ENCODE measurements at regions not wholly inside any gene's neighbourhood (a gene's known extent, or its start where the extent isn't known, plus 50 kb on each side); places are given as distances from the start of the nearest gene placed in this dataset.
A peak's percentile ranks its signal among the peaks of the same experiment; 100 is the strongest.
"Not testable (repeated sequence)": the region's sequence is repeated elsewhere in the genome, so short reads cannot be mapped to it uniquely, and the experiment has no call there.

DNA sequence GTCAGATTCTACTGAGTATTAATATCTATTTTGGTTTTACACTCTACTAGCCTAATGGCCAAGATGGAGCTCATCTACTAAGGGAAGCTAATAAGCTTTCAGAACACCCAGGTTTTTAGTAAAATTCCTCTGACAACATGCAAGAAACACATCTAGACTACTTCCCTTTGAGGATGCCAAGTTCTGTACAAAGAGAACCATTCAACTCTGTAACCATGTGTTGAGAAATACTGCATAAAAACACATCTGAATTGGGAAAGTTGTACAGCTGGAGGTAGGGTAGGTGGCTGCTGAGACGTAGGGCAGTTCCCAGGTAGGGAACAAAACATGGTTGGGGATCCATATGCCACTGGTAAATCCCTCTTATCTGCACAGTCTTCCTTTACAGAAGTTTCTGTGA is 66.2 kb downstream of the SC5D start:
- no peak for DNase-seq (ENCODE audit: low read depth)

DNA sequence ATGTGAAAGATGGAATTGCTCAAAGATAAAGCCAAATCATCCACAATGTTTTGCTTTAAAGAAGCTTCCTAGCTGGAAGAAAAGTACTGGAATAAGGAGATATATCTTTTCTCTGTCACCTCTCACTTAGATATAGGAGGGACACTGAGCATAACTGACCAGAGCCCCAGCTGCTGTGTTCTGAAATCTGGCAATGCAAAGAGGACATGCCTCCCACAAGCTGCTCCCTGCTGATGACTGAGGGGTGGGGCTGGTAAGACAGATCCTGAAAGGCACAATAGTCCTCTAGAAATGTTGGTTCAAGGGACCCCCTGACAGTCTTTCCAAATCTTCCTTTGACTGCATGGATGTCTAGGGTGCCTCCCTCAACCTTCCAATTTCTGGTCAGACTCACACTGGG is 67.0 kb downstream of the SC5D start:
- no peak for DNase-seq (ENCODE audit: low read depth)

DNA sequence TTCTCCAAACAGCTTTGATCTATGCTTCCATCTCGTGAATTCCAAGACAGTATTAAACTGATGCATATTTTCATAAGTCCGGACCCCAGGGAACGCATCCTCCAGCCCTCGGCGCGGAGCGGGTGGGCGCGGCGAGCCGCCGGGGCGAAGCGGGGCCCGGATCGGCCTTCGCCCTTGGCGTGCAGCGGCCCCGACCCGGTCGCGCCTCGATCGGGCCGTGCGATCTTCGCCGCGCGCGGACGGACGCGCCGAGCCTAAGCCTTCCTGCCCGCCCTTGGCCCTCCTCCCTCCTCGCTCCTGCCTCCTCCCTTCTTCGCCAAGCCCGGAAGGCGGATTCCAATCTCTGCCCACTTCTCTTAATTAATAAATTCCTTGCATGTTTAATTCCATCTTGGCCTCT is 70.4 kb downstream of the SC5D start:
- DNase-seq (ENCODE audit: low read depth): not testable (repeated sequence)

DNA sequence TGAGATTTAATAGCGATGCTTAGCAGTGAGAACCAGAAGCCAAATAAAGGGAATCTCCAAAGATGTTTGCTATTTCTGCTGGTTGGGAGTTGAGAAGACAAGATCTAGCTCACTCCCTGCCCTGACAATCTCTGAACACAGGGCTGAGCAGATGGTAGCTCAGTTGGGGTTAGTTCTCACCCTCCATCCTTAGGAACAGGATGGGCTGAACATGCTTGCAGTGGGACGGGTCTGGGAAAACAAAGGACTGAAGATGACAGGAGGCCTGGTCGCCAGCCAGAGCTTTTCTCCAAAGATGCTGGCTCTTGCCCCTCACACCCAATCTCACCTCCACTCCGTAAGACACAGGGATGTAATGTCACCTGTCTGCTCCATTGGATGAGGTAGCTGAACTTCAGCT is 72.7 kb downstream of the SC5D start:
- DNase-seq (ENCODE audit: low read depth): no peak

DNA sequence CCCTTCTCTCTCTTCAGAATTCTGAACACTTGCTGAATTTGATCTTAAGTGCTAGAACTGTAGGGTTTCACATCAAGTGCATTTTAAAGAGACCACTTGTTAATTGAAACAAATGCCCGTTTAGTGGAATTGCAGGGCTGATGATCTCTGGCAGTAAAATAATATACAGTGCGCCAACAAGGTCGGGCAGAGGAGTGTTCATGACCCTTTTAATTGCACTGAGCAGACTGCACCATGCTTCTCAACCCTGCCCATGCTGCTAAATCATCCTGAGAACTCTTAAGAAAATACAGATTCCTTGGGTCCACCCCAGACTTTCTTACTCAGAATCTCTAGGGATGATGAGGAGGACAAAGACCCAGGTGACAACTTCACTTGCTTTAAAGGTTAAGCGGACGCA is 73.5 kb downstream of the SC5D start:
- DNase-seq (ENCODE audit: low read depth): no peak

DNA sequence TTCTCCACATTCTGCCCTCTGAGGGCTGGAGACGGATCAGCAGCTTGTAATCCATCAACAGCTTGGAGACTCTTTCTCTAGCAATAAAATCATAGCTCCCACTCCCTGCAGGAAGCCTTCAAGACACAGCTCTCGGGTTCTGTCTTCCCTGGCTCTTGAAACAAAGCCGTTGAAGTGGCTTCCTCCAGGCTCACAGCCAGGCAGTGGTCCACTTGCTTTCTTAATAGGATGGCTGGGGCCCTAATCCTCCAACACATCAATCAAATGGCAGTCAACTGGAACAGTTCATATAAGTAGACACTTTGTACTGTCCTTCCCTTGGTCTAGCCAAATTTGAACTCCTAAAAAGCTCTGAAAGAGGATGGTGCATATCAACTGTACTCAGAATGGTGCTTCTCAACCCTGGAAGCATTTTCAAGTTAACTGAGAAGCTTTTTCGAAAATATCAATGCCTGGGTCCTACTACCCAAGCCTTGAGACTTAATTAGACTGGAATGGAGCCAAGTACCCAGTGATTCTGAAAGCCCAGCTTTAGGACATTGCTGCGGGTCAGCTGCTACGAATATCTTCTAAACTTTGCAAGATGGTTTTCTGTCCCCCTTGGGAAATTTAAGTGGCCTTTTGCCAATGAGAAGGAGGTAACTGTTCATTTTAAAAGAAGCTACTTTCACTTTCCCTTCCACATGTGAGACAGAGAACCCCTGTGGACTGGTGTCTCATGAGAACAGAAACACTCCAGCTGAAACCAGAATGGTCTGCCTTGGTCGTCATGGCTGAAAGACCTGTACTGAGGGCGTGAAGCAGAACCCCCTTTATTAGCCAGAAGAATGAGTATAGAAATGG is 74.7 kb downstream of the SC5D start:
- peak; percentile 3 for DNase-seq (ENCODE audit: low read depth)

DNA sequence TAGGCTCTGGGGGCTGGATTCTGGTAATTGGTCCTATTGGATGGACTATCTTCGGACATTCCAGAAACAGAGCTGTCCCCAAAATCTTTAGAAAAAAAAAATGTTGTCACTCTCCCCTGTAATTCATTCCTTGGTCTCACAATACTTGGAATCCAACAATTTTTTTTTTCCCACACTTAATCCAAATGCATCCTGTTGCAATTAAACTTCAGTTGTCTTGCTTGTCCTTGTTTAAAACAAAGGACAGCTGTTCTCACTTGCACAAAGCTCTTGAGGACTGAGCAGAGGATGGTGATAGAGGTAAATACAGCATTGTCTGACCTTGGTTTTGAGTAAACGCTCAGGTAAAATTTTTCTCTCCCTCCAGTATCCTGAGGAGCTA is 75.3 kb downstream of the SC5D start:
- DNase-seq (ENCODE audit: low read depth): no peak

DNA sequence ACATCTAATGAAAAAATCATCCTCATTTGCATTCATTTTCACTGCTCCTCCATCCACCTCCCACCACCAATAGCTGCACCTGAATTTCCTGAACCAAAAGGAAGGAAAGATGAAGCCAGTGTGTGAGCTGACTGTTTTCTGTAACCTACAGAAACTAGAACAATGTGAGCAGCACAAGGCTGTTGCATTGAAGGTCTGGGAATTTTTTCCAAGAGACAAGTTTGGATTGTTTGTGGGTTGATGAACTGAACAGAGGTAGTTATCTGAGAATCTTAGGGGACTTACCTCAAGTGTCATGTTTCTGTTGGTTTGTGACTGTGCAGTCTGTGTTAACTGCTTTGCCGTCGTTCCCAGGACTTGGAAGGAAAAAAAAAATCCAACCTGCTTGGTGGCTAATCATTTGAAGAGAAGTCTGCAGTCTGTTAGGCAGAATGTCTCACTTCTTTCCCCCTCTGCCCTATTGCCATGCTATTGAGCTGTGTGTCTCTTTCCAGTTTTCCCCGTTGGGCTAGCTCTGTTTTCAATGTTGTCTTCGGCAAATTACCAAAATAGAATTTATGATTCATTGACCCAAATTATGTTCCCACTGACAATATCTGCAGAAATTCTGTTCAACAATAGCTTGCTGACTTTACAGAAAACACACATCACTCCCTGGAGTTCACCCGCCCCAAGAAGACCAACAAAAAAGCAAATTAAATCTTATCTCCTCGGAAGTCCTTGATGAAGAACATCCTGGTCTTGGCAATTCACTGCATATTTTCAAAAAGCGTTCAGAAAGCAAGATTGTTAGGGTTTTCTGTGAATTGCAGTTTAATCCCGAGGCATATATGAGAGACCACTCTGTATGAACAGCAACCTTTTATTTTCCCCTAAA is 76.0 kb downstream of the SC5D start:
- DNase-seq (ENCODE audit: low read depth): no peak

DNA sequence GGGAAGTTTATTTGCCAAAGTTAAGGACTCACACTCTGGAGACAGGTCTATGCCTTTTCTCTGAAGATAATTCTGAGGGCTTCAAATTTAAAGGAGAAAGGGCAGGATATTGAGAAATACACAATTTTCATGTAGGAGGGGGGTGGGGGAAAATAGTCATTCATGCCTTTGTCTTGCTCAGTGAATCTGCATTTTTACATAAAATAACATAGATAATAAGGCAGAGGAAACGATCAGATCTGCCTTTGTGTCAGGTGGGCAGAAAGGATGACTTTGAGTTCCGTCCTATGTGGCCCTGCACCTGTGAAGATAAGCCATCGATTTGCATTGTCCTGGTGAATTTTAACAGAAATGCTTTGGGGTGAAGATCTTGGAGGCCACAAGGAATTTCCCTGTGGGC is 76.8 kb downstream of the SC5D start:
- DNase-seq (ENCODE audit: low read depth): no peak

DNA sequence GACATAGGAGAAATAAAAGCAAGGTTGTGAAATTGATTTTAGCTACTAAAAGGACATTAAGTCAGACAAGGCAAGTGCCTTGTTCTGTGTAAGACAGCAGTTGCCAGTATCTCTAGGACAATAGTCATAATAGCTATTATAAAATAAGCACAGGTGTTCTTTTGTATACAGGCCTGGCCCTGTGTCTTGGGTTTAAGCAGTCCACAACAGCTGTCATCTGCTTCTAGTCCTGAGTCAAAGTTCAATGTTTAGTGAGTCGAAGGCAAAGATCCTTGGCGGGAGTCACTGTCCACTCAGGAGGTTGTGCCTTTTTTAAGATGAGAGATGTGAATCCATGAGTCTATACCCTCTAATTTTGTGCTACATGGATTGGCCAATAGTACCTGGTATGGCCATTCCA is 79.5 kb downstream of the SC5D start:
- DNase-seq (ENCODE audit: low read depth): no peak

DNA sequence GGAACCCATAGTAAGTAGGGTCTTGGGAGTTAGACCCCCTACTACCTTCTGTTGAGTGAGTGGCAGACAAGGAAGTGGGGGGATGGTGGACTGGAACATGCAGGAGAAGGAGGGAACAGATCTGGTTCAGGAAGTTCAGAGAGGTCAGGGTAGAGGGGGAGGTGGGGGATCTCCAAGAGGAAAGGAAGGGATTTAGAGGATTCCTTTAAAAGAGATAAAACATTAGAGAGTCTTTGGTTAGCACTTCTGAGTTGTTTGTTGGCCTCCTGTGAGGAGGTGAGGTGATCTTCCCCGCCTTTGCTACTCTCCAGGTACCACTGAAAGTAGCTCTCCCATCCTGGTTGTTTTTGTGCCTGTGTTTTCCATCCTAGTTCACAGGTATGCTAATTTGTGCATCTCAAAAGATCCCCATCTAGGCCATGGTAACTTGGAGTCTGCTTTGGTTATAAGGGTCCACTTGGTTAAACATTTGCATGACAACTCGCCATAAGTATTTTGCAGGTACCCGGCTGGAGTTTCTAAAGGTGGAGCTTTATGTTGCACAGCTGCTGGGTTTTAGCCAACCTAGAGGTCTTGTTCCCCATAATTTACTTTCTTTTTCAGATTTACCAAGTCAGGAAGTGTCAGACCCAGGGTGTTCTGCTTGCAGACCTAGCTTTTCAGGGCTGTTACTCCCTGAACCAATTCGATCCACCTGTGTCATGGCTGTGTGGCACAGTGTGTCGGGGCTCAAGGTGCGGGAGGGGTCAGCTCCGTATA is 79.3 kb upstream of the SORL1 start:
- DNase-seq (ENCODE audit: low read depth): no peak

DNA sequence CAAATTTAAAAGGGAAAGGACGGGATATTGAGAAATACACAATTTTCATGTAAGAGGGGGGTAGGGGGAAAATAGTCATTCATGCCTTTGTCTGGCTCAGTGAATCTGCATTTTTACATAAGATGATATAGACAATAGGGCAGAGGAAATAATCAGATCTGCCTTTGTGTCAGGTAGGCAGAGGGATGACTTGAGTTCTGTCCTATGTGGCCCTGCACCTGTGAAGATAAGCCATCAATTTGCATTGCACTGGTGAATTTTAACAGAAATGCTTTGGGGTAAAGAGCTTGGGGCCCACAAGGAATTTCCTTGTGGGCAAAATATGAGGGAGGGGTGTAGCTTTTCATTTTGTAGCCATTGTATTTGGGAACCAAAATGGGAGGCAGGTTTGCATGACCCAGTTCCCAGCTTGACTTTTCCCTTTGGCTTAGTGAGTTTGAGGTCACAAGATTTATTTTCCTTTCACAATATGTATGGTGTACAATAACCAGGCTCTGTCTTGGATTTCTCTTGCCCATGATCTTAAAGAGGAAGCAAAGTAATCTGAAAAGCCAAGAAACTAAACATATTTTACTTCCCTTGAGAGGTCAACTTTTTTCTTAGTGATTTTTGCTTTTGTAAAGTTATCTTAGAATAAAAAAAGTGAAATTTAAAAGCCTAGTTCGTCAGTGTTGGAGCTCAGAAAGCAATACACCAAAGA is 77.7 kb upstream of the SORL1 start:
- no peak for DNase-seq (ENCODE audit: low read depth)

DNA sequence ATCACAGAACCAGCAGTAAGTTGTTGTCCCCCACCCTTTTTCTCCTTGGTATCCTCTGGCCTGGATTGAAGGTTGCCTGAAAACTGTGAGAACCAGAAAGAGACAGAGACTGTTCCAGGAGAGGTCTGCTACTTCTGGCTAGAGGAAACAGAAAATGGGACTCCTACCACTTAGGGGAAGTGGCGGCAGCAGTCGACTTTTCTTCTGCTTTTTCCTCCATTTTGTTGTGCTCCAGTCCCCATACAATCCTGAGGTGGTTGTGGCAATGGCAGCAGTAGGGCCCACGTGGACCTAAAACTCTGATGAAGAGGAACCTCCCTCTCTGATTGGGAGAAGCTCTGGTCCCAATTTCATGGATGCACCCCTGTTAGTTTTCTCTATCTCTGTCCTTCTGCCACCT is 76.0 kb upstream of the SORL1 start:
- no peak for DNase-seq (ENCODE audit: low read depth)

DNA sequence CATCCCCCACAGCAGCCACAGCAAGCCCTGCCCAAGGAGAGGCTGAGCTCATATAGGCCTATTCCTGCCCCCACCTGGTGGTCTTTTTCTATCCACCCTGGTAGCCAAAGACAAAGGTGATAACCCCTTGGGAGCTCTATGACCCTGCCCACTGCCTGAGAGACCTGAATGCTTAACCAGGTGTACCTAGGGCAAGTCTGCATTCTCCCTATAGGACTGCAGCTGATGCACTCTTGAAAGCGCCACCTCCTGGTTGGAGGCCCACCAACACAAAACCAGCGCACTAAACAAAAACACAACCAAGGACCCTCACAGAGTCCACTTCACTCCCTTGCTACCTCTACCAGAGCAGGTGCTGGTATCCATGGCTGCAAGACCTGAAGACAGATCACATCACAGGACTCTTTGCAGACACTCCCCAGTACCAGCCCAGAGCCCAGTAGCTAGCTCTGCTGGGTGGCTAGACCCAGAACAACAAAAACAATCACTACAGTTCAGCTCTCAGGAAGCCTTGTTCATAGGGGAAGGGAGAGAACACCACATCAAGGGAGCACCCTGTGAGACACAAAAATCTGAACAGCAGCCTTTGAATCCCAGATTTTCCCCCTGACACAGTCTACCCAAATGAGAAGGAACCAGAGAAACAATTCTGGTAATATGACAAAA is 72.8 kb upstream of the SORL1 start:
- not testable (repeated sequence) for DNase-seq (ENCODE audit: low read depth)

DNA sequence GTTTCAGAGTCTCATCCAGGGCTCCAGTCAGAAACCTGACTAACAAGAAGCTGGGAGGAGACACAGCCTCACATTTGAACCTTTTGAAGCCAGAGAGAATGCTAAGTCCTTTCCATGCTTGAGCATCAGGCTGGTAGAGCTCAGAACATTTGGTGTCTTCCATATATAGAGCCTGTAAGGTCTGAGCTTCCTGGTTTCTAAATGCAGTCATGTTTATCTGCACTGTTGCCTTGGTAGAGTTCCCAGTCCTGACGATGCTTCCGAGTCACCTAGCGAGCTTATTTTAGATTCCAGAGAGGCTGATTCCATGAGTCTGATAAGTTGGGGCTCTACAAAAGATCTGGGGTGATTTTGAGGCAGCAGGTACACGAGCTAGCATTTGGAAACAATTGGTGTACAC is 68.4 kb upstream of the SORL1 start:
- DNase-seq (ENCODE audit: low read depth): no peak

DNA sequence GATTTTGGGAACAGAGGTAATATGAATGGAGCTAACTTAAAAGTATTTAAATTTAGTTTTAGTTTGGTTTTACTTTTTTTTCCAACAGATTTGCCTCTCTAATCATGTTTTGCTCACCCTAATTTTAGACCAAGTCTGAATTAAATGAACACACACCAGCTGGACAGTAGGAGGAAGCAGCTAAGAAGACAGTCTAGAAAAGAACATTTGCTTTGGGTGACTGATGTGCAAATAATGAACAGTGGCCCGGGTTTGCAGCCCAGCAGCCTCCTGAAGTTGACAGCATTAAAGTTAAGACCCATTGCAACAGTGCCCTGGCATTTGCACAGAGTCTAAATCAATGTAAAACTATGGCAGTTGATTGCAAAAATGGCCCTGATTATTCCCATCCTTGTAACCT is 66.4 kb upstream of the SORL1 start:
- DNase-seq (ENCODE audit: low read depth): no peak
